ENCODE measurements at regions not wholly inside any gene's neighbourhood (a gene's known extent, or its start where the extent isn't known, plus 50 kb on each side); places are given as distances from the start of the nearest gene placed in this dataset.
"Not testable (repeated sequence)": the region's sequence is repeated elsewhere in the genome, so short reads cannot be mapped to it uniquely, and the experiment has no call there.

DNA sequence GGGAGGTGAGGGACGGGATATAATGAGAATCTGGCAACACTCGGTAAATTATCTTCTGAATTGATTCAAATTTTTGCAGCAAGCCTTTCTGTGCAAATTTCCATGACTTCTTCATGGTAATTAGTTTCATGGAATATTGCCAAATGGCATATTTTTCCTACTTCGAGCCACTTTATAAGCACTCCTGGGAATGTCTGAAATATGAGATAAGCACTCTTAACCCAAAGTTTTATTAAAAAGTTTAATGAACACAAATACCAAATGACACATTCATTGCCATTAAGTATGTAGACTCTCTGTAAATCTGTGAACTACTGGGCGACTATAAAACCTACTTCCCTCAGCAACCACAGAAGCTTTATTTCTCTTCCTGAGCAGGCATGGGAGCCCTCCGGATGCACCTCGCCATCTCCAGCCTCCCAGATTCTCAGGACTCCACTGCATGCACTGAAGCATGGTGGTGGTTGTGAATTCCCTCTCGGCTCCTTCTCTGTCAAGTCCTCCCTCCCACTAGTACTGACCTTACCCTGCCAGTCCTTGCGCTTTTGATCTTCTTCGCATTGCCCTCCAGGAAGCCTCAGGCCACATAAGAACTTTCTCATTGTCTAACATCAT is 154.4 kb upstream of the RPL34 start:
- DNase-seq (ENCODE audit: low read depth in 2 of 2) = no peak

DNA sequence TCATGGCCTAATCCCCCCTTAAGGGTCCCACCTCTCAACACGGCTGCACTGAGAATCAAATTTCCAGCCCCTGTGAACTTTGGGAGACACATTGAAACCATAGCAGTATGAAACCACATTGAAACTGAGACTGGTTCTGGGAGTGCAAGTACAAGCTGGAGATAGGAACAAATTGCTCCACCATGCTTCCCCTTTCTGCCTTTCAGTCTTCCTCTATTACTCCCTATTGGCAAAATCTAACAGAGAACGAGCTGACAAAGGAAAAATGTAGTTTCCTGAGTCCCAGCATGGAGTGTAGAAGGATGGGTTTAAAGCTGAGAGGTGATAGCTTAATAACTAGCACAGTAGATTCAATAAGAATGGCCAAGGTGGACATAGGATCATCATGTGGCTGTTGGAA is 161.7 kb upstream of the RPL34 start:
- no peak for DNase-seq (ENCODE audit: low read depth in 2 of 2)

DNA sequence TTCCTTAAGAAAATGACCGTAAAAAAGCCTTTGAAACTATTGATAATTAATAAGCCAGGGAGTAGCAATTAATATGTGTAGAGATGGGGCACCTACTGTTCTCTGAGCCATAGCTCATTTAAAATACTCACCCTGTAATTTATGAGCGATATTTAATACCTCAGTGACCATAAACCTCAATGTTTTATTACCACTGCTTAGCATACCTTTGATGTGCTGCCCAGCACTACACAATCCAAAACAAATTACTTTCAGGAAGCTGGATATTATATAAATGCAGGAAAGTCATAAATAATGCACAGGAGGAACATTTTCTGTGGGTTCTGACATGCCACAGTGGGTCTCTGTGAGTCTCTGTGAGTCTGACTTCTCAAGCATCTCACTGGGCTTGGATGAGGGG is 166.1 kb upstream of the RPL34 start:
- DNase-seq (ENCODE audit: low read depth in 2 of 2) = no peak

DNA sequence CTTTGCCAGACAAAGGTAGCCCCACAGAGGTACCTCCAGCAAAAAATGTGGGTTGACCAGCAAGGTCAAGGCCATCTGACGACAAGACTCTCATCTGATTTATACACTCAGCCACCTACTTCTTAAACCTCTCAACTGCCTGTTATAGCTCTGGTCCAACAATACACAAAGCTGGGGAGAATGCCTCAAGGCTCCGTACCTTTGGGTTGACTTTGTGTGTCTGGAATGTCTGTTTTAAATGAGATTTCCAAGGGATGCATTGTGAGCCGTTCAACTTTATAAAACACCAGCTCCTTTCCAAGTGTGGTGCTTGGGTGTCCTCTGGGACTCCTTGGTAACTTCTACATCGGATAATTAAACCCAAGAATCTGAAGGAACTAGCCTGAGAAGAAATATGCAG is 167.0 kb upstream of the RPL34 start:
- no peak for DNase-seq (ENCODE audit: low read depth in 2 of 2)

DNA sequence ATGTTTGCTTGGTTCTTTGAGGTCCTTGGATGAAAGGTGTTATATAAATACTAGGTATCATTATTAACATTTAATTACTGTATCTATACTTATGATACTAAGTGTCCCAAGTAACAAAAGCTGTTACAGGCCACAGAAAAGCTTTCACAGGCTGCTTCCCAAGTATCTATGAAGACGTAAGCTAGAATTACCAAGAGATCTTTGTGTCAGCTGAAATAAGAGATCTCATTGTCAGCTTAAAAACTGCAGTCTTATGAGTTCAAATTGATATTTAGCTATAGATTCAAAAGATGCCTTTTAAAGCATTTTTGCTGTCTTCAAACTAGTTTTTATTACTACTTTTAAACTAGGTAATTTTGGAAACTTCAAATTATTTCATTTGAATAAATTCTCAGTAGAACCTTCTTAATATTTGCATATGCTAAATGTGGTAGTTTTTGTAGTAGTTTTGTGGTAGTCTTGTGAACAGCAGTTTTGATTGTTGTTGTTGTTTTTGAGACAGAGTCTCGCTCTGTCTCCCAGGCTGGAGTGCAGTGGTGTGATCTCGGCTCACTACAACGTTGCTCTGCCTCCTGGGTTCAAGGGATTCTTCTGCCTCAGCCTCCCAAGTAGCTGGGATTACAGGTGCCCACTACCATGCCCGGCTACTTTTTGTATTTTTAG is 170.0 kb upstream of the RPL34 start:
- no peak for DNase-seq (ENCODE audit: low read depth in 2 of 2)

DNA sequence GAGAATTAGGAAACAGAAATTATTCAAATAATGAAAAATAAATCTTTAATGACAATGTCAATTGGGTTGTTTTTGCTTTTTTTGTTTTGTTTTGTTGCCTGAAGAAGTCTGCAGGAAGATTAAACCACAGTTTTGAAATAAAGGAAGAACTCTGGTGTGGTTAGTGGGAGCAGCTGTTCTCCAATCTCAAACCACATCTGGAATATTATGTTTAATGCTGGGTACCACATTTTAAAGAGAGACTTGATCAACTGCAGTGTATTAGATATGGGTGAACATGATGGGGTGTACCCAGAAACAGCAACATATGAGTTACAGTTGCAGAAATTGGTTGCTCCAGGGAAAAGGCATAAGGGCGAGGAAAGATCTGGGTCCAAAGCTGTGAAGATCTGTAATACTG is 171.2 kb upstream of the RPL34 start:
- no peak for DNase-seq (ENCODE audit: low read depth in 2 of 2)

DNA sequence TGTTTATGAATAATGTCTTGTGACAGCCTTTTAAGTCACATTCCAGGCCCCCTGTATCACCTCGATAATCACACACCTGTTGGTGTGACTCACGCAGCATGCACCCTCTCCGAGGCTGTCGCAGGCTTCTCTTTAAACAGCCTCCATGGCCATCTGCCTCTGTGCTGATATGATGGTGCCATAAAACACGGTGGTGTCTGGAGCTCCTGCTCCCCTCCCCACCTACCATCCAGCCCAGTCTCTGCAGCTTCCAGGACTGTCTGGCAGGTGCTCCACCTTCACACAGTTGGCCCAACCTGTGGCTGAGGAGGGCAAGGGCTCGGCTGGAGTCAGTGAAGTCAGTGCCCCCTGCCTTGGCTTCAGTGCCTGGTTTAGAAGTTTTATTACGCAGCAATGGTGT is 173.8 kb upstream of the RPL34 start:
- DNase-seq (ENCODE audit: low read depth in 2 of 2) = no peak

DNA sequence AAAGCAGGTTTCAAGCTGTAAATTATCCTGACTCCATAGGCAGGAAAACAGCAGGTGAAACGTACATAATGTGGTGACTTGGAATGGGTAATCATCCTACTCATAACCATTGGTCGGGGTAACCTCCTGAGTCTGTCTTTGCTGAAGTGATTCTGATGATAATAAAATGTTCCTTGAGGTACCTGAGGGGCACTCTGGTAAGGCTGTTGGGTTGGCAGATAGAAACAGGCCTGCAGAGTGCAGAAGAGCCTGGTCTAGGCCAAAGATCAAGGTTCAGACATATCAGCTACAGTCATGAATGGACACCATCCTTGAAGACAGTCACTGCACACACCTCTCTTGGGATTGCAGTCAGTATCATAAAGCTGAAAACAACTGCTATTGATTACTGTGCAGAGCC is 174.7 kb upstream of the RPL34 start:
- no peak for DNase-seq (ENCODE audit: low read depth in 2 of 2)

DNA sequence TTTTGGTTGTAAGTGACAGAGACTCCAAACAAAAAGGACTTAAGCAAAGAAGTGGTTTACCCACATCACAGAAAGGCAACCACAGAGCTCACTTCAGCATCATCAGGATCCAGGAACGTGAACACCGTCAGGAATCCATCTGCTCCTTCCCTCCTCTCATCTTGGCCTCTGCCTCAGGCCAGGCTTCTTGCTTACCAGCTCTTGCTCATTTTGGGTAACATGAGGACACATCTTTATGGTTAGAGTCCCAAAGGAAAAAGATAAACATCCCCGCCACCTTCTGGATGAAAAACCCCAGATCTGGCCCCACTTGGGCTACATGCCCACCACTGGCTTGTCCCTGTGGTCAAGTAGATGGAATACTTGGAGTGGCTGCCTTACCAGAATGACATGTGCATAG is 176.8 kb upstream of the RPL34 start:
- no peak for DNase-seq (ENCODE audit: low read depth in 2 of 2)

DNA sequence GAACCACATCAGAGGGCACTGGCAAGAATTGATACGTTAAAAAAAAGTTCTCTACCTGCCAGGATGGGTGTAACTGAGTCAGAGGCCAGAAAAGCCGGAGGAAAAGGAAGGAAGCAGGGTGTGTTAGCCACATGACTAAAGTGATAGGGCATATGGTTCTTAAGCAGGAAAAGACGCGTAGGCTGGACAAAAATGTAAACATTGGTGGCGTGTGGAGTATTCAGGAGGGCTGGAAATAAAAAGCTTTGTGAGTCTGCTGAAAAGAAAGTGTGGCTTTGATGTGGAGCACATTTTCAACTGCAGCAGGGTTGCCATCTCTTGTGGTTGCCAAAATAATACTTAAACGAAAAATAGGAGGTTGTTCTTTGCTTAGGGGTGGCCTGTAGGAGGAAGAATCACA is 186.5 kb upstream of the RPL34 start:
- DNase-seq (ENCODE audit: low read depth in 2 of 2) = peak in 1 of 2 donors; percentile 47

DNA sequence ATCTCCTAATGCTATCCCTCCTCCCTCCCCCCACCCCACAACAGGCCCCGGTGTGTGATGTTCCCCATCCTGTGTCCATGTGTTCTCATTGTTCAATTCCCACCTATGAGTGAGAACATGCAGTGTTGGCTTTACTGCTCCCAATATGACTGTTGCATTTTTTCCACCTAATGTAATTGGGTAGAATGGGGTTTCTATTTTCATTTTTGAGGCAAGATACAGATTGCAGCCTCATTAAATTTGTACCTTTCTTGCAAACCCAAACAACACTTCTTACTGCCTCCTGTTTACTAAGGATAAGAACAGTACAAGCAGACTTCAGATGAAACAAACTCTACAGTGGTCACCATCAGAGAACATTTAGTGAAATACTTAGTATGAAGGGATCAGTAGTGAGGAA is 187.0 kb upstream of the RPL34 start:
- not testable (repeated sequence) for DNase-seq (ENCODE audit: low read depth in 2 of 2)

DNA sequence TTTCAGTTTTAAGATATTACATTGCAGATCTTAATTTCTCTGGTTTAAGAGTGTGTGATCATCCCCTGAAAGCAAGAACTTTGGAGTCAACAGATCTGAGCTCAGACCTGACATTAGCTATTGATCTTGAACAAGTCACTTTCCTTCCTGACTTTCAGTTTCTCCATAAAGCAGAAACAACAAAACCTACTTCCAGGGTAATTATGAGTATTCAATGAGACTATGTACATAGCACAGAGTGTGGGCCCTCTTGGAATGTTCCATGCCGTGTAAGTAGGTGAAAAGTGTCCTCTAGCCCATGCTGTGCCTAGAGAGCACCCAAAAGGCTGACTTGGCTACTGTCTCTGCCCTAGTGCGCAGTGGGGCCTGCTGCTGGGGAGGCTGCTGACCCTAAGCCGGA is 188.0 kb upstream of the RPL34 start:
- DNase-seq (ENCODE audit: low read depth in 2 of 2) = no peak

DNA sequence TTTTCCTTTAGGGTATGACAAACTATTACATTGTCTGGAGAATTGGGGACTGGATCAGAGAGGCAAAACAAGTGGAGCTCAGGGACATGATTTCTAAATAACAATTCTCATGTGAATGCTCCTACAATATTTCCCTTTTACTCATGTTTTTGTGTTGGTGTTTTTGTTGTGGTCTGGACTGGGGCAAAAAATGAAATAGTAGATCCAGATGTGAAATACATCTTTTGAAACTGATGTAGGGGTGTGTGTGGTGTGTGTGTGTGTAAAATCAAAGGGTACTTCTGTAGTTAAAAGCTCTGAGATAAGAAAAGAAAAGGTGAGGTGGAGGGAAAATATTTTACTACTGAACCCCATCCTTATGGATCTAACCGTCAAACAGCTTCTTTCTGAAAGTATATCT is 188.4 kb upstream of the RPL34 start:
- DNase-seq (ENCODE audit: low read depth in 2 of 2) = no peak

DNA sequence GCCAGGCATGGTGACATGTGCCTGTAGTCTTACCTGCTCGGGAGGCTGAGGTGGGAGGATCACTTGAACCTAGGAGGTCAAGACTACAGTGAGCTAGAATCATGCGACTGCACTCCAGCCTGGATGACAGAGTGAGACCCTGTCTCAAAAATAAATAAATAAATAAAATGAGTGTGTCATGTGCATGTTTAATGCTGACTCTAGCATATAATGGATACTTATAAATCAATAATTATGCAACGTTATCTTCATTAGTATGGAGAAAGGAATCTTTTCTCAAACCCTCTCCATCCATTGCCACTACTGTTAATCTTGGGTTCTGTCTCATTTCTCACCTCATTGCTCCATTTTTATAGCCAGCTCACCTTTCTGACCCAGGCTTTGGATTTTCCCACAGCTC is 189.5 kb upstream of the RPL34 start:
- no peak for DNase-seq (ENCODE audit: low read depth in 2 of 2)

DNA sequence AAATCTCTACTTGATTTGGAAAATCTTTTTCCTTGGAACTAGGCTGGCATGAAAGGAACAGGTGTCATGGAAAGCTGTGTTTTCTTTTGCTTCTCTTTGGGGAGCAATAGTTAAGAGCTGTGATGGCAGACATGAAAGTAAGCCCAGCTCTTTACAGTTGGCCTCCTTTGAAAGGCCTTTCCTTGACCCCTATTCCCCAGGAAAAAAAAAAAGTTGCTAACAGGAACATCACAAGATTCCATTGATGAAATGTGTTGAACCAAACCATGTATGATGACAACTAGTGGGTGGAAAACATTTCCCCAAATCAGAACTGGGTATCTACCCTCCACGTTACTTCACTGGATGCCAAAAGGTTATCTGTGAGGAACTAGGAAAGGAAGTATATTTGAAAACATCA is 190.7 kb upstream of the RPL34 start:
- no peak for DNase-seq (ENCODE audit: low read depth in 2 of 2)

DNA sequence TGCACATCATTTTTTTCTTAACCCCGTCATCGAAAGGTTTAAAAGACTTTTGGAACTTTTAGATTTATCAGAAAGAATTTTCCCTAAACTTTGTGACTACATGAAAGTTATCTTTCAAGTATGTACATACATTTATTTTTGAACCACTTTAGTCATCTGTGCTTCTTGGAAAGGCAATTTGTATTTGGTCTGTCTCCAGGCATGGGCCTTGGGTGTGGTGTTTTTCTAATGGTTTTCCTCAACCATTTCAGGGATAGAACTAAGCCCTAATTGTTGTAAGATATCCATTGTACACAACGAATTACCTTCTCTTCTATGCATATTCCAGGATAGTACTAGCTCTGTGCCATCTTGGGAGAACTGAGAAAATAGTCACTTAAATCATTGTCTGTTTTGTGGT is 191.5 kb upstream of the RPL34 start:
- no peak for DNase-seq (ENCODE audit: low read depth in 2 of 2)

DNA sequence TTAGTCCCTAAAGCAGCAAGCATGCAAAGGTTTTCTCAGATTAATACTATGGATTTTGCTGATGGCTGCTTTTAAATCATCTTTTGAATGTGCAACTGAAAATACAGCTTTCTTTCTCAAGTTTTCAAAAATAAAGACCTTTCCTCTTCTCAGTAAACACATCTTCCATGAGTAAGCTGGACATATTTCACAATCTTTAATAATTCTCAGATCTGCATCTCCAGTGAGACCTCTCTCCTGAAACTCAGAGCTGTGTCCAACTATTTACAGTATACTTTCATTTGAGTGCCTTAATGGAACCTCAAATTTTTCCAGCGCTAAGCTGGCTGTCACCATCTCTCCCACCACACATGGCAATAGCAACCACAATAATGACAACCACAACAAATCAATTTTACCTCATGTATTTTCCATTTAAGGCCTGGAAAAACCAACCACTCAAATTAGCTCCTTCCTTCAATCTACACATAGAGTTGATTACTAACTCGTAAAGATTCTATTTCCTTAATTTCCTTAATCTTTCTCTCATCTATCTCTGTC is 192.4 kb upstream of the RPL34 start:
- no peak for DNase-seq (ENCODE audit: low read depth in 2 of 2)

DNA sequence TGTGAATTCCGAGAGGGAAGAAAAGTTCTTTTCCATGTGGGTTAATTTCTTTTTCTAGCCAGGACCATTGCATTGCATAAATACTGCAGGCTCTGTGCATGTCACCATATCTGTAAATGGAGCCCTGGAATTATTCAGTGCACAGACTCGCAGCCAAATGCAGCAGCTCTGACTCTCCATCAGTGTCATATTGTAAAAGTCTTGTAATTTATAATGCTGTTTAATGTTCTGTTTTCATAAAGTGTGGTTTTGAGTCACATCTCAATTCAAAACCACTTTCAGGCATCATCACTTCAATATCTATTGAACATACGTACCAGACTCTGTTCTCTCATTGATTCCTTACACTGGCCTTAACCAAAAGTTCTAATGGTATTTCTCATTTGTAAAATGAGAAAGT is 193.9 kb upstream of the RPL34 start:
- DNase-seq (ENCODE audit: low read depth in 2 of 2) = no peak

DNA sequence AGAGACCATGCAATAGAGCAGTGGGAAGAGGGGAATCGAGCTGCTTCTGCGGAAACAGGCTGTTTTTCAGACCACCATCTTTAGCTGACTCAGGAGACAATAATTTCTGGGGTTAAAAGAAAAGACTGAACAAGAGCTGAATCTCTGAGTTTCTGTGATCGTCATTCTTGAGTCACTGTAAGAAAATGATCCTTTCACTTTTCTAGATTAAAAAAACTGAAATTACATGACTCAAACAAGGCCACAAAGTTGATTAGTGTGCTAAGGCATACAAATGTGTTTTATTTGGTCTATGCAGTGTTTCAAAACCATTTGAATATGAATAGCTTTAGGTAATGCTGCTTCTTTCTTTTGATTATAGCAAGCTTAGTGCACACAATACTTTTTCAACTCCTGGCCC is 194.4 kb upstream of the RPL34 start:
- DNase-seq (ENCODE audit: low read depth in 2 of 2) = no peak

DNA sequence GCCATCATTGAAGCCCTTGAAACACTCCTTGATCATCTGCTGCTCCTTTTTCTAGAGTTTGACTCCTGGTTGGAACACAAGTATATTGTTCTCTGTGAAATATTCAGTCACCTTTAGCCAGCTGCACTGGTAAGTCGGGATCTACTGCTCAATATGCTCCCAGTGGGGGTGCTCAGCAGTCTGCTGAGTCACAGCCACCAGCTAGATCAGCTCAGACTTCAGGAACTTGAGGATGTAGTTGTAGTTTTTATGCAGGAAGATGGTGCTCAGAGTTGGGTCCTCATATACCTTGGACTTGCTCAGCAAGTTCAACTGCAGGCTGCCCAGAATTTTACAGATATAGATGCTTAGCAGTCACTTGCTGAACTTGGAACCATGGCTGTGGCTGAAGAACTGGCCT is 202.5 kb upstream of the RPL34 start:
- no peak for DNase-seq (ENCODE audit: low read depth in 2 of 2)

DNA sequence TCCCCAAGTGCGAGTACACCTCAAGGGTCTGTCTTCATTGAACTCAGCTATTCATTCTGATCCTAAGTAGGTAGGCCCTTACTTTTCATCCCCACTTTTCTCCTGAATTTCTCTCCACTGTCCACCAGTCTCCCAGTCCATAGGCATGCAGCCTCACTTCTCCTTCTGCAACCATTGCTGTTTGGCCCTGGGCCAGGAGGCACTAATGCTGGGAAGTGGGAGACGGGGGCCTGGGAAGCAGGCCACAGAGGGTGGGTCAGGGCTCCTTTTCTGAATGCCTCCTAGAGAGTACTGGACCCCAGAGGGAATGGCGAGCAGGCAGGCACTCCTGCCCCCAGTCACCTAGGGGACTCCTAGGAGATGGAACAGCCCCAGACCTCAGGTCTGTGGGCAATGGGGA is 203.5 kb upstream of the RPL34 start:
- no peak for DNase-seq (ENCODE audit: low read depth in 2 of 2)

DNA sequence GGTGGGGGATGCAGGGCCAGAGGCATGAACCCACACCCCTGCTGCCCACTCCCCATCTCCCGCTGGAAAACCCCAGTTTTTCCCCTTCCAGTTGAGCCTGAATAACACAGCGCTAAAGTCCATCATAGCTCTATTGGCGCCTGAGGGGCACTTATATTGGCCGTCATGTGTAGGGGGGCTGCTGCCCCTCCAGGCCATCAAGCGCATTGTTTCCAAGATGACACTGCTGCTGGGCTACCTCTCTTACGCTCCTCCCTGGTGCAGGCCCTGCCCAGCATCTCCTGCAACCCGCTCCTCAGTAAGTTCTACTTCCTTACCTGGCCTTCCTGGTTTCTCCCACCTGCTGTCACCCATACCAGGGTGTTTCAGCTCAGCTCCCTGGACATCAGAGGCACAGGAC is 205.0 kb upstream of the RPL34 start:
- no peak for DNase-seq (ENCODE audit: low read depth in 2 of 2)

DNA sequence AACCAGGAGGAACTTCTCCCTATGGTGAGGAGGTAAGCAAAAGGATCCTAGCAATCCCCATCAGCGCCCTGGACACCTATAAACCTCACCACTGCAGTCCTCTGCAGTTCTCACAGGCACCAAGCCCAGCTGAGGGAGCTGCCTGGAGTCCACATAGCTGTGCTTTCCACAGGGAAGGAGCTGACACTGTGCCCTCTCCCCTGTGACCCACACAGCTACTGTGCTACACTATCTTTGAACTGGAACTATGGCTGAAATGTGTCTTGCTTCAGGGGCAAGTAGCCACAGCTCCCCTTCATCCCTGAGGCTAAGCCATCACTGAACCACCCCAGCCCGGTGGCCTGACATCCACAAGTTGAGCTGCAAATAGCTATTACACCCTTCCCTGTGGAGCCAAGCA is 208.5 kb upstream of the RPL34 start:
- no peak for DNase-seq (ENCODE audit: low read depth in 2 of 2)

DNA sequence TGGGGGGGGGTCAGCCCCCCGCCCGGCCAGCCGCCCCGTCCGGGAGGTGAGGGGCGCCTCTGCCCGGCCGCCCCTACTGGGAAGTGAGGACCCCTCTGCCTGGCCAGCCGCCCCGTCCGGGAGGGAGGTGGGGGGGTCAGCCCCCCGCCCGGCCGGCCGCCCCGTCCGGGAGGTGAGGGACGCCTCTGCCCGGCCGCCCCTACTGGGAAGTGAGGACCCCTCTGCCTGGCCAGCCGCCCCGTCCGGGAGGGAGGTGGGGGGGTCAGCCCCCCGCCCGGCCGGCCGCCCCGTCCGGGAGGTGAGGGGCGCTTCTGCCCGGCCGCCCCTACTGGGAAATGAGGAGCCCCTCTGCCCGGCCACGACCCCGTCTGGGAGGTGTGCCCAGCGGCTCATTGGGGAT is 210.7 kb upstream of the RPL34 start:
- not testable (repeated sequence) for DNase-seq (ENCODE audit: low read depth in 2 of 2)
